ENCODE measurements at regions not wholly inside any gene's neighbourhood (a gene's known extent, or its start where the extent isn't known, plus 50 kb on each side); places are given as distances from the start of the nearest gene placed in this dataset.

GRCh38 chr4:30399476-30399875 is 320.7 kb upstream of the PCDH7 start:
- Histone ChIP-seq H2BK120ac (replicated peaks; ENCODE audit: low read depth, low read length) (no peak overlapping the region), H3K27me3 (replicated peaks in 1 of 4; ENCODE audit: control insufficient read depth in 3 of 4, extremely low read depth in 1 of 4, insufficient read depth in 3 of 4, low read length in 3 of 4) (no peaks in the 10 kb centered on the region), H3K4ac (replicated peaks; ENCODE audit: insufficient read length, low read depth, low read length) (no peak overlapping the region), H3K9me3 (ENCODE audit: insufficient read depth in 2 of 2, low read depth in 1 of 2, low read length in 1 of 2) (no peaks in the 10 kb centered on the region), H3K9ac (replicated peaks in 1 of 4; ENCODE audit: extremely low read depth in 1 of 4, low read depth in 3 of 4, low read length in 3 of 4) (no peak overlapping the region), H2AFZ (ENCODE audit: low read length) (no peak overlapping the region), H2BK12ac (ENCODE audit: low read depth, low read length) (no peak overlapping the region), H4K20me1 (replicated peaks in 1 of 2; ENCODE audit: control insufficient read depth in 1 of 2, insufficient read depth in 2 of 2, low read length in 2 of 2) (no peaks in the 10 kb centered on the region), H2BK5ac (ENCODE audit: low read depth, low read length) (no peak overlapping the region), H4K8ac (ENCODE audit: extremely low read depth, insufficient read depth, low read length) (no peak overlapping the region), H3K4me3 (ENCODE audit: extremely low read depth in 1 of 4, insufficient read depth in 2 of 4, low read depth in 3 of 4, low read length in 4 of 4) (no peak overlapping the region), H3K36me3 (ENCODE audit: control insufficient read depth in 2 of 4, insufficient read depth in 4 of 4, low read length in 3 of 4) (no peaks in the 10 kb centered on the region), H2BK20ac (ENCODE audit: low read length) (no peak overlapping the region), H3K14ac (ENCODE audit: insufficient read length) (no peak overlapping the region), H2BK15ac (ENCODE audit: low read length) (no peak overlapping the region), H3K79me2 (ENCODE audit: control insufficient read depth in 1 of 2, insufficient read depth in 2 of 2, low read length in 2 of 2) (no peaks in the 10 kb centered on the region), H3K23ac (ENCODE audit: insufficient read length) (no peak overlapping the region), H4K5ac (ENCODE audit: insufficient read length, low read depth, low read length) (no peak overlapping the region), H3K79me1 (ENCODE audit: low read depth, low read length) (no peaks in the 10 kb centered on the region), H3K4me2 (ENCODE audit: insufficient read depth in 1 of 2, low read depth in 2 of 2, low read length in 2 of 2) (no peak overlapping the region), H3K18ac (ENCODE audit: extremely low read depth, low read length) (no peak overlapping the region), H3K27ac (ENCODE audit: low read depth, low read length) (no peak overlapping the region), H3K56ac (replicated peaks; ENCODE audit: insufficient read length, low read depth, low read length) (no peak overlapping the region), H2AK5ac (ENCODE audit: low read depth, low read length) (no peak overlapping the region), H4K91ac (replicated peaks; ENCODE audit: insufficient read length, low read length) (no peak overlapping the region), H3K23me2 (ENCODE audit: low read depth, low read length) (no peaks in the 10 kb centered on the region), H3K4me1 (replicated peaks in 1 of 4; ENCODE audit: control insufficient read depth in 3 of 4, insufficient read depth in 4 of 4, low read length in 3 of 4) (no peaks in the 10 kb centered on the region; a peak in 1 of 7 replicates)
- DNase-seq (ENCODE audit: low read depth in 1 of 2, low spot score in 2 of 2): no peak
- FAIRE-seq: no peak
- POLR2A ChIA-PET (ENCODE audit: partially characterized antibody): no interaction called here
- CTCF ChIA-PET (ENCODE audit: partially characterized antibody): interaction anchor here (0.5 kb wide), 1 partner anchor 1854 kb away, joined by 4 read pairs; no protein-coding TSS in a partner anchor
- TF ChIP-seq, protein P1, sequence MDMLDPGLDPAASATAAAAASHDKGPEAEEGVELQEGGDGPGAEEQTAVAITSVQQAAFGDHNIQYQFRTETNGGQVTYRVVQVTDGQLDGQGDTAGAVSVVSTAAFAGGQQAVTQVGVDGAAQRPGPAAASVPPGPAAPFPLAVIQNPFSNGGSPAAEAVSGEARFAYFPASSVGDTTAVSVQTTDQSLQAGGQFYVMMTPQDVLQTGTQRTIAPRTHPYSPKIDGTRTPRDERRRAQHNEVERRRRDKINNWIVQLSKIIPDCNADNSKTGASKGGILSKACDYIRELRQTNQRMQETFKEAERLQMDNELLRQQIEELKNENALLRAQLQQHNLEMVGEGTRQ (IDR thresholded peaks at IDR 0.05; ENCODE audit: low read length): no peak
- TF ChIP-seq CREB1 (IDR thresholded peaks at IDR 0.05): no peak
- no peak for TF ChIP-seq JUND (IDR thresholded peaks at IDR 0.05; ENCODE audit: low read length)
- TF ChIP-seq POLR2A (IDR thresholded peaks at IDR 0.05; ENCODE audit: control extremely low read depth in 1 of 2, low read depth in 2 of 2, low read length in 2 of 2): no peak
- no peak for TF ChIP-seq EGR1 (IDR thresholded peaks at IDR 0.05; ENCODE audit: borderline replicate concordance, low read depth, low read length)
- no peak for TF ChIP-seq MAFK (IDR thresholded peaks at IDR 0.05; ENCODE audit: low read depth, low read length)
- no peak for TF ChIP-seq PHF8 (conservative IDR thresholded peaks at IDR 0.05; ENCODE audit: low read depth, low read length)
- no peak for TF ChIP-seq ATF2 (IDR thresholded peaks at IDR 0.05; ENCODE audit: low read length)
- 94% methylated on average over 1 of the region's 1 CpG; no CpG with 5 or more reads in 1 of the 2 experiments for WGBS, 2 experiments (ENCODE audit: extremely low coverage in 1 of 2, insufficient coverage in 1 of 2, insufficient read length in 1 of 2, insufficient replicate concordance in 2 of 2, low coverage in 1 of 2, low lambda C conversion rate in 2 of 2, missing lambda C conversion rate in 1 of 2)
